ENCODE measurements at regions not wholly inside any gene's neighbourhood (a gene's known extent, or its start where the extent isn't known, plus 50 kb on each side); places are given as distances from the start of the nearest gene placed in this dataset.

- Histone ChIP-seq H3K4ac (ENCODE audit: low read depth, low read length) (no peak overlapping the region), H4K91ac (ENCODE audit: insufficient read length, low read depth, low read length) (no peak overlapping the region), H2BK120ac (ENCODE audit: low read depth, low read length, poor library complexity, severe bottlenecking) (no peak overlapping the region), H3K23me2 (ENCODE audit: insufficient read length, low read depth, low read length, poor library complexity, severe bottlenecking) (no peaks in the 10 kb centered on the region), H3K27ac (ENCODE audit: insufficient read length, low read depth, low read length) (no peak overlapping the region), H3K79me2 (ENCODE audit: insufficient read depth, low read length) (no peaks in the 10 kb centered on the region), H3K23ac (ENCODE audit: insufficient read length, low read depth, low read length) (no peak overlapping the region), H3K18ac (ENCODE audit: insufficient read length, low read depth, low read length) (no peak overlapping the region), H3K9me3 (ENCODE audit: control insufficient read depth, low read depth, low read length) (no peaks in the 10 kb centered on the region), H3T11ph (ENCODE audit: low read length) (no peak overlapping the region), H4K8ac (replicated peaks; ENCODE audit: insufficient read length, low read depth, low read length) (no peak overlapping the region), H3K79me1 (ENCODE audit: insufficient read depth, low read depth, low read length, poor library complexity, severe bottlenecking) (no peaks in the 10 kb centered on the region), H2BK12ac (ENCODE audit: insufficient read length, low read depth, low read length) (no peak overlapping the region), H4K5ac (ENCODE audit: insufficient read length, low read depth, low read length) (no peak overlapping the region), H2BK5ac (ENCODE audit: insufficient read length, low read length) (no peak overlapping the region), H3K4me2 (ENCODE audit: insufficient read depth, insufficient read length, low read length) (no peak overlapping the region), H2AK5ac (ENCODE audit: insufficient read length, low read length) (no peak overlapping the region), H2BK15ac (ENCODE audit: low read depth, low read length) (no peak overlapping the region), H2BK20ac (ENCODE audit: low read depth, low read length, poor library complexity, severe bottlenecking) (no peak overlapping the region), H3K27me3 (ENCODE audit: insufficient read depth, low read length) (no peaks in the 10 kb centered on the region), H2AFZ (ENCODE audit: low read length) (no peak overlapping the region), H3K14ac (ENCODE audit: insufficient read depth, low read length) (no peak overlapping the region), H3K9ac (ENCODE audit: extremely low read depth, insufficient read length, low read length) (no peak overlapping the region), H3K56ac (ENCODE audit: insufficient read length, low read depth, low read length) (no peak overlapping the region), H4K20me1 (ENCODE audit: control insufficient read depth, insufficient read depth, insufficient read length) (no peaks in the 10 kb centered on the region), H3K4me1 (ENCODE audit: insufficient read depth, low read length) (no peaks in the 10 kb centered on the region)
- Mint-ChIP-seq H3K4me3 (no peak overlapping the region), H3K36me3 (ENCODE audit: insufficient read depth in 1 of 3, low read depth in 3 of 3) (0 out of 7 replicates have a peak, but pooled peaks cover 0 to 7% (median 4%) of the 10 kb centered on the region in 3 experiments), H3K4me1 (peaks cover 16 to 22% of the 10 kb centered on the region in 2 experiments), H3K27me3 (ENCODE audit: low read depth) (peaks cover 3% of the 10 kb centered on the region; the same call in 1 of the 2 replicates), H3K9me3 (peaks cover 6 to 9% of the 10 kb centered on the region in 2 experiments; a peak in 3 of 5 replicates), H3K27ac (no peak overlapping the region)
- TF ChIP-seq CTCF (conservative IDR thresholded peaks at IDR 0.05): no peak
- no peak for DNase-seq
- no CpG with 5 or more reads among the region's 7 CpGs for WGBS (ENCODE audit: extremely low coverage, insufficient read length, low lambda C conversion rate)
Observed at GRCh38 chr6:166738386-166739116, 111.5 kb upstream of the RPS6KA2 start.

Measured in H9 (cell line).